HG03460 (cell line): ENCODE measurements at regions not wholly inside any gene's neighbourhood (a gene's known extent, or its start where the extent isn't known, plus 50 kb on each side); places are given as distances from the start of the nearest gene placed in this dataset.
"Not testable (repeated sequence)": the region's sequence is repeated elsewhere in the genome, so short reads cannot be mapped to it uniquely, and the experiment has no call there.

Experiments used
- ATAC-seq: cut with Tn5 transposase; IDR thresholded peaks from one replicate; pipeline ENCODE4 v1.9.1; 2021; ENCODE audit not compliant: unreplicated experiment

GRCh38 chr13:111006506-111007031 lies 91.7 kb upstream of the ANKRD10 start:
- ATAC-seq, result no peak

- no peak for ATAC-seq
Measured at GRCh38 chr13:111005808-111006505, 91.1 kb upstream of the ANKRD10 start.

GRCh38 chr13:111005364-111005763 lies 90.5 kb upstream of the ANKRD10 start:
- no peak for ATAC-seq

GRCh38 chr13:111004444-111004843 lies 89.6 kb upstream of the ANKRD10 start:
- ATAC-seq, result no peak

- ATAC-seq, result no peak
Measured at GRCh38 chr13:111001636-111002035, 86.8 kb upstream of the ANKRD10 start.

- ATAC-seq, result no peak
Measured at GRCh38 chr13:110993788-110994187, 78.9 kb upstream of the ANKRD10 start.

- ATAC-seq, result no peak
Measured at GRCh38 chr13:110991991-110992508, 77.2 kb upstream of the ANKRD10 start.

- ATAC-seq, result no peak
Measured at GRCh38 chr13:110989331-110989730, 74.5 kb upstream of the ANKRD10 start.

- ATAC-seq, result no peak
Measured at GRCh38 chr13:110985541-110985940, 70.7 kb upstream of the ANKRD10 start.

- ATAC-seq, result no peak
Measured at GRCh38 chr13:110984798-110985197, 69.9 kb upstream of the ANKRD10 start.

- ATAC-seq, result no peak
Measured at GRCh38 chr13:110984381-110984780, 69.5 kb upstream of the ANKRD10 start.

GRCh38 chr13:110983241-110983640 lies 68.4 kb upstream of the ANKRD10 start:
- ATAC-seq, result no peak

GRCh38 chr13:110981379-110981778 lies 66.5 kb upstream of the ANKRD10 start:
- ATAC-seq, result no peak

GRCh38 chr13:110980921-110981320 lies 66.1 kb upstream of the ANKRD10 start:
- ATAC-seq, result no peak

GRCh38 chr13:110979149-110979548 lies 64.3 kb upstream of the ANKRD10 start:
- not testable (repeated sequence) for ATAC-seq

GRCh38 chr13:110978390-110978789 lies 63.5 kb upstream of the ANKRD10 start:
- ATAC-seq, result no peak

GRCh38 chr13:110976785-110977184 lies 61.9 kb upstream of the ANKRD10 start:
- no peak for ATAC-seq

GRCh38 chr13:110973007-110973700 lies 58.3 kb upstream of the ANKRD10 start:
- ATAC-seq, result no peak

GRCh38 chr13:110971486-110971885 lies 56.6 kb upstream of the ANKRD10 start:
- no peak for ATAC-seq

GRCh38 chr13:110967156-110967855 lies 52.4 kb upstream of the ANKRD10 start:
- ATAC-seq, result not testable (repeated sequence)

- ATAC-seq, result no peak
Measured at GRCh38 chr13:110965755-110966134, 50.9 kb upstream of the ANKRD10 start.
